Left kidney (tissue), 1 donor: ENCODE measurements at regions not wholly inside any gene's neighbourhood (a gene's known extent, or its start where the extent isn't known, plus 50 kb on each side); places are given as distances from the start of the nearest gene placed in this dataset.
A peak's percentile ranks its signal among the peaks of the same experiment; 100 is the strongest.

ENCODE experiments used
- DNase-seq: peaks from one replicate; pipeline ENCODE4 v3.0.0-alpha.2; 2013

DNA sequence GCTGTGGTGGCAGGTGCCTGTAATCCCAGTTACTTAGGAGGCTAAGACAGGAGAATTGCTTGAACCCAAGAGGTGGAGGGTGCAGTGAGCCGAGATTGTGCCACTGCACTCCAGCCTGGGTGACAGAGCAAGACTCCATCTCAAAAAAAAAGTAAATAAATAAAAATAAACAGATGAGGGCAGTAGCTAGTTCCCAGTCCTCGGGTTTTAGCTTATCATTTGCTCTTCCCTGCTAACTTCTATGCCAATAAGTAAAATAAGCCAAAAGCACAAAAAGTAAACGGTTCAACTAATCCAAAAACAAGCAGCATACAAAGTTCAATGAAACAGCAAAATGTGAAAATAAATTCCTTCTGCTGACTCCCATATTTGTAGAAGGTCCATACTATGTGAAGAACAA lies 133.0 kb upstream of the TMCC3 start:
- no peak for DNase-seq

DNA sequence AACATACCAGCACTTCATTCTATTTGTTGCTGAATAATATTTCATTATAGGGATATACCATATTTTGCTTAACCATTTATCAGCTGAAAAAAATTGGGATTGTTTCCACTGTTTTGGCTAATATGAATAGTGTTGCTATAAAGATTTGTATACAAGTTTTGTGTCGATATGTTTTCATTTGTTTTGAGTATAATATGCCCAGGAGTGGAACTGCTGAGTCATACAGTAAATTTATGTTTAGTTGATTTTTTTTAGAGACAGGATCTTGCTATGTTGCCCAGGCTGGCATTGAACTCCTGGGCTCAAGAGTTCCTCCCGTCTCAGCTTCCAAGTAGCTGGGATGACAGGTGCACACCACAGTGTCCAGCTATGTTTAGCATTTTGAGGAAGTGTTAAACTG lies 131.5 kb upstream of the TMCC3 start:
- DNase-seq, result no peak

- no peak for DNase-seq
Measured at GRCh38 chr12:94779485-94779884, 129.1 kb upstream of the TMCC3 start.

DNA sequence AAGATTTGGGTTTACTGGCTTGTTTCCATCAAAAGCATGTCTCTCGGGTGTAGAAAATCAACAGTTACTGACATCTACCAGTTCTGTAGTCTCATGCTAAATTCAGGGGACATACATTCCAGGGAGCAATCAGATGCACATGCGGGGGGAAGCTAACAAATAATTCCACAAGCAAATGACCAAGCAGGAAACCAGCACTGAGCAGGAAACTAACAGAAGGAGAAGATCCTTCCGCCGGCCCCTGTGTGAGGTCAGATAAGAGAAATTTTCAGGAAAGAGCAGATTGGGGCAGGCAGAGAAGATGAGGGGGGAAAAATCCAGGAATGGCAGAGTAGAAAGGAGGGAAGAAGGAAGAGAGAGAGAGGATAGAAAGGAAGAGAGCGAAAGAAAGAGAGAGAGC lies 127.6 kb upstream of the TMCC3 start:
- no peak for DNase-seq

DNA sequence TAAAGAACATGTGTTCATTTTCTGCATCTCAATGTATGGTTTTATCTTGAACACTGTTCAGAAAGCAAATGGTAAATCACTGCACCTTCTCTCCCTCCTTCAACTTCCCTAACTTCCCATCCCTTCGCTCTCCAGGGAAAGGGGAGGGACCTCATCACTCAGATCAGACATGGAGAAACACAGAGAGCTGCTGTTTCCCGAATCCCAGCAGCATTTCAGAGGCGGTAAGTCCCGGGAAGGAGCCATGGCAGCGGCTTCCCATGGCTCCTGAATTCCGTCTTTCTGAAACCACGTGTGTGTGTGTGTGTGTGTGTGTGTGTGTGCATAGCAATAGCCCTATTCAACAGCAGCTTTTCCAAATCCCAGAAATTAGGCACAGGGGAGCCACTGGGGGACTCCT lies 125.4 kb upstream of the TMCC3 start:
- DNase-seq, result no peak

GRCh38 chr12:94771741-94772140 lies 121.4 kb upstream of the TMCC3 start:
- no peak for DNase-seq

DNA sequence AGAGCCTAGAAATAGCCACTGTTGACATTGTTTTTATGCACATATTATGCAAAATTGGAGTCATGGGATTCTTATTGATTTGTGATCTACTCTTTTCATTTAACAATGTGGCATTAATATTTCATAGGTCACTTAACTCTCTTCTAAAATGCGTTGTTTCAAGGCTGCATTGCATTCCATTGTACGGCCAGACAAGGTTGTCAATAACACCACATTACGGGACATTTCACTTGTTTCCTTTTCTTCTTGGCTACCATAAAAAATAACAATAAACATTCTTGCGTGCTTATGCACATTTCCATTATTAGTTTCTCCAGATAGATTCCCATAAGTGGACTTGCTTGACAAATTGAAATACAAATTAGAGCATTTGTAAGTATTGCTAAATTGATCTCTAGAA lies 120.8 kb upstream of the TMCC3 start:
- DNase-seq, result no peak

GRCh38 chr12:94770791-94771190 lies 120.4 kb upstream of the TMCC3 start:
- no peak for DNase-seq

DNA sequence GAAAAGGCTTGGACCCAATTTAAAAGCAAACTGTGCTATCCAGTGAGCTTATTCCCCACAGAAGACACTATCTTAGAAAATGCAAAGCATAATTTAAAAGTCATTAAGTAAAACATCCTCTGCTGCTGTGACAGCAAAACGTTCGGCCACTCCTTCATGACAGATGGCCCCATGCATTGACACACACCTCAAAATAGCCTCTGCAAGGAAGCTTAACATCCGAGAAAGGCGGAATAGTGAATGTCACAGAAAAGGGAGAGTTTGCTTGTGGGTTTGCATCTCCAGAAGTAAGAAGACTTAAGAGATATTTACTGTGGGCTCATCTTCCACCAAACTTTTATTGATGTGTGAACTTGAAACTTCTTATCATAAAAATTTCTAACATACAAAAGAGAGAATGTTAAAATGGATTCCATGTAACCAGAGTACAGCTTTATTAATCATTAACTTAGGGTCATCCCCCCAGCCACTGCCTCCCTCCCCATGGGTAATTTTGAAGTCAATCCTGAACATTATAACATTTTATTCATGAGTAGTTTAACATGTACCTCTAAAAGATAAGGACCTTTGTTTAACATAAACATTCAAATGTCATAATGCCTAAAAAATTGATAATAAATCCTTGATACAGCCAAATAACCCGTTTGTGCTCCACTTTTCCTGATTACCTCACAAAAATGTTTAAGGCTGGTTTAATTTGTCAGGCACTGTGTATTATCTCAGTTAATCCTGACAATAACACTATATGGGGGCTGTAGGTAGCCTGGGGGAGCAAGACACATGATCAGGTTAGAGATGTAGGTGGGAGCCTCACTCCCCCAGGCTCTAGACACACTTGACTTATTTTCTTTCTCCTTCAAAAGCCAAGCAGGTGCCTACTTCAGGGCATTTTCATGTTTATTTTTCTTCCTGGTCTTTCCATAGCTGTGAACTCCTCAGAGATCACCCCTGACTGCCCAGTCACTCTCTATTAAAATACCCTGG lies 119.7 kb upstream of the TMCC3 start:
- DNase-seq, result no peak

- no peak for DNase-seq
Measured at GRCh38 chr12:94769047-94769420, 118.7 kb upstream of the TMCC3 start.

- no peak for DNase-seq
Measured at GRCh38 chr12:94768398-94769046, 118.2 kb upstream of the TMCC3 start.

GRCh38 chr12:94767956-94768355 lies 117.6 kb upstream of the TMCC3 start:
- DNase-seq, result no peak

- no peak for DNase-seq
Measured at GRCh38 chr12:94766397-94766796, 116.0 kb upstream of the TMCC3 start.

DNA sequence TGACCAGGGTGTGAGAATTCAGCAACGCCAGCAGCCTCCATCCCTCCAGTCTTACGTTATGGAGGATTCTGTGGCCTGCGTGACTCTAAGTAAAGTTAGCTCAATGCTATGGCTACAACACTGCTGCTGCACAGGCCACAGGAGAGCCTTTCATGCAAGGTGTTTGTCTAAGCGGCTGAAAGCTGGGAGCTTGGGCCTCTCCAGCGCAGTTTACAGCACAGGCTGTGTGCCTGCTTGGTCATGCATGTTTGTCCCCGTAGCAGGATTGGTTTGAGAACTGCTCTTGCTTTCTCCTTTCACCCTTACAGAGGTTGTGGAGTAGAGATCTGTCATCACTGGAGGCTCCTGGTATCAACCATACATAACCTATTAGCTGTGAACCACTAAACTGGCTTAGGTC lies 113.1 kb upstream of the TMCC3 start:
- DNase-seq, result no peak

GRCh38 chr12:94762943-94763342 lies 112.6 kb upstream of the TMCC3 start:
- no peak for DNase-seq

GRCh38 chr12:94762259-94762942 lies 112.0 kb upstream of the TMCC3 start:
- DNase-seq, result no peak

DNA sequence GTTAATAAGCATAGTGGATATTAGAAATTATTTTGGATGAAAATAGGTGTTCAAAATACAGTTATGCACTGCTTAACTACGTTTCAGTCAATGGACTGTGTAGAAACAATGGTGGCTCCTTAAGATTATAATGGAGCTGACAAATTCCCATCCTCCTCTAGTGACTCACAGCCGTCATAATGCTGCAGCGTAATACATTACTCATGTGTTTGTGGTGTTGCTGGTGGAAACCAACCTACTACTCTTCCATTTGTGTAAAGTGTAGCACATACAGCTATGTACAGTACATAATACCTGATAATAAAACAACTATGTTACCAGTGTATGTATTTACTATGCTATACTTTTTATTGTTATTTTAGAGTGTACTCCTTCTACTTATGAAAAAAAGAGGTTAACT lies 111.2 kb upstream of the TMCC3 start:
- DNase-seq, result no peak

DNA sequence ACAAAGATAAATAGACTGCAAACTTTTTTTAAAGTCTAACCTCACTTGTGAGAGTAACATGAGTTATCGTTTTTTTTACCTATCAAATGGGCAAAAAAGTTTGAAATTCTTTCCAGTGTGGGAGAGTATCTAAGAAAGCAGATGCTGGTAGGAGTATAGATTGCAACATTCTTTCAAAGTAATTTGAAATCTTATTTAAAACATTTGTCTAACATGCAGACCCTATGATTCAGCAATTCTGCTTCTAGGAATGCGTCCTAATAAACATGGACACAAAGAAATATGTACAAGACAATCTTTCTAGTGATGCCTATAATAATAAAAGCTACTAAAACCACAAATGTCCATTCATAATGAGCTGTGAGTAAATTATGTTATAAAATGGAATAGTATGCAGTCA lies 110.4 kb upstream of the TMCC3 start:
- no peak for DNase-seq

DNA sequence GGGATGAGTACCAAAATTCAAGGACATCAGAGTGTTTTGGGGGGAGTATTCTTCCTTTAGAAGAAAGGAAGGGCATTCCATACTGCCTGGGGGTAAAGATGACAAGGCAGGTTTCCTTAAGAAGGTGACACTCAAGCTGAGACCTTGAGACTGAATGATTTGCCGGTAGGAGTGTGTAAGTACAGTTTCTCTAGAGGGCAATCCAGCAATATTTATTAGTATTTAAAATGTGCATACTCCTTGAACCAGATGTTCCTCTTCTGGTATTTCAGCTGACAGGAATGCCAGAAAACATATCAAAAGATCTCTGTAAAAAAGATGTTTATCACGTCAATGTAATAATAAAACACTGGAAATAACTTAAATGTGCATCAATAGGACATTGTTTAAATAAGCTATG lies 106.4 kb upstream of the TMCC3 start:
- no peak for DNase-seq

DNA sequence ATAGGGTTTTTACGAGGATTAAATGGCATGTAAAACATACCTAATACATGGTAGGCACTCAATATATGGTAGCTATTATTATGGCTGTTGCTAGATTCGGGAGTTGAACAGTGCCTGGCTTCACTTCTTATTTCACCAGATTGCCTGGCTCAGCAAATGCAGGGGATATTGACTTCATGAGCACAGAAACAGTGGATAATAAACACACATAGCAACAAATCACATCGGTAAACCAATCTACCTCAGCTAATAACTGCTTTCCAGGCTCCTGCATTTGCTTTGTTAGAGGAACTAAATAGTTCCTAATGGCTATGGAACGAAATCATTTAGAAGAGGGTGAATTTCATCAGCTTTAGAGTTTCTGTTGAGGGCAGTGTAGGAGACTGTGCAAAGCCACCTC lies 105.2 kb upstream of the TMCC3 start:
- DNase-seq, result no peak

DNA sequence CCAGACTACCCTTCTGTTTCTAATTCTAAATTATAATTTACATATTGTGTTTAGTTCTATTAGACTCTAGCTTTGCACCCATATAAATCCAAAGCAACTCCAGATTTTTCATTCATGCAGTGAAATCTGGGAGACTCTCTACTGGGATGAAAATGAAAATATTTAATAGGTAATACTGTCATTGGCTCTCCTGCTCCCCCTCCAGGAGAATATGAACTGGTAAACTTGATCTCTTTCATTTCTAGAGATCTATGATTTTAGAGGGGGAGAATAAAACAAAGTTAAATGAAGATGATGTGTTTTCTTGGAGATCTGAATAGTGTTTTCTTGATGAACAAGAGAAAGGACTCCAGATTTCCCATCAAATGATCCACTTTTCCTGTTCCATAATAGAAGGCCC lies 104.3 kb upstream of the TMCC3 start:
- DNase-seq, result no peak

GRCh38 chr12:94753036-94753679 lies 102.8 kb upstream of the TMCC3 start:
- no peak for DNase-seq

DNA sequence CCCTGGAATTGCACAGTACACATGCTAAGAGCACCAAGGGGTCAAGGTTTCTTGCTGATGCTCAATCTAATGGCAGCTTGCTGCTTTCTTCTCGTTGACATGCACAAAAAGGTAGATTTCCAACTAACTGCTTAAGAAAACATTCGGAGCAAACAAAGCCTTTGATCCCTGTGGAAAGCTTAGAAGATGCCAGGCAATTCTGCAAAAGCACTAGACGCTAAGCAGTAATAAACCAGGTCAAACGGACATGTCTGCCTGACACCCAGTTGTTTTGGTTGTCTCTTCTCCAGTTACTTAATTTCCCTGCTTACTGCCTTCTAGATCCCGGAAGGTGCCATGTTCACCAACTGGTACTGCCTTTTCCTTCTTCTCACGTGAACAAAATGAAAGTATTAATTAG lies 100.5 kb upstream of the TMCC3 start:
- peak; percentile 65 for DNase-seq
